H9 (cell line): ENCODE measurements at regions not wholly inside any gene's neighbourhood (a gene's known extent, or its start where the extent isn't known, plus 50 kb on each side); places are given as distances from the start of the nearest gene placed in this dataset.

Experiments used
- DNase-seq: peaks from one replicate; pipeline ENCODE4 v3.0.0-alpha.2; 2017
- H2AFZ ChIP-seq: one replicate; pipeline ENCODE4 v1.6.1; 2013; ENCODE audit warnings: mild to moderate bottlenecking, low read length, control low read depth, moderate library complexity
- H2AK5ac ChIP-seq: 2 replicates; pipeline ENCODE4 v1.6.1; 2013; ENCODE audit warnings: low read length, control low read depth, mixed read lengths; ENCODE audit not compliant: insufficient read length
- H2BK120ac ChIP-seq: one replicate; pipeline ENCODE4 v1.6.1; 2013; ENCODE audit warnings: low read depth, mild to moderate bottlenecking, low read length, control low read depth, inconsistent platforms; ENCODE audit not compliant: poor library complexity, severe bottlenecking
- H2BK12ac ChIP-seq: 2 replicates; pipeline ENCODE4 v1.6.1; 2013; ENCODE audit warnings: low read length, control low read depth, mixed read lengths, low read depth; ENCODE audit not compliant: insufficient read length
- H2BK15ac ChIP-seq: 2 replicates; pipeline ENCODE4 v1.6.1; 2013; ENCODE audit warnings: low read depth, low read length, control low read depth
- H2BK20ac ChIP-seq: one replicate; pipeline ENCODE4 v1.6.1; 2013; ENCODE audit warnings: low read depth, mild to moderate bottlenecking, low read length, control low read depth, inconsistent platforms; ENCODE audit not compliant: poor library complexity, severe bottlenecking
- H2BK5ac ChIP-seq: 2 replicates; pipeline ENCODE4 v1.6.1; 2013; ENCODE audit warnings: low read length, control low read depth, mixed read lengths; ENCODE audit not compliant: insufficient read length
- H3K14ac ChIP-seq: 2 replicates; pipeline ENCODE4 v1.6.1; 2013; ENCODE audit warnings: low read length, control low read depth; ENCODE audit not compliant: insufficient read depth
- H3K18ac ChIP-seq: 2 replicates; pipeline ENCODE4 v1.6.1; 2013; ENCODE audit warnings: low read depth, mild to moderate bottlenecking, mixed read lengths, low read length, control low read depth; ENCODE audit not compliant: insufficient read length
- H3K23ac ChIP-seq: 2 replicates; pipeline ENCODE4 v1.6.1; 2013; ENCODE audit warnings: low read length, control low read depth, mixed read lengths, low read depth; ENCODE audit not compliant: insufficient read length
- H3K23me2 ChIP-seq: 2 replicates; pipeline ENCODE4 v1.6.1; 2013; ENCODE audit warnings: low read depth, mild to moderate bottlenecking, mixed read lengths, low read length, control low read depth; ENCODE audit not compliant: insufficient read length, poor library complexity, severe bottlenecking
- H3K27ac ChIP-seq: 2 replicates; pipeline ENCODE4 v1.5.1; 2013; ENCODE audit warnings: low read length, control low read depth, mixed read lengths, low read depth; ENCODE audit not compliant: insufficient read length
- H3K27me3 ChIP-seq: 2 replicates; pipeline ENCODE4 v1.6.1; 2013; ENCODE audit warnings: low read length, control low read depth, inconsistent platforms; ENCODE audit not compliant: insufficient read depth
- H3K4ac ChIP-seq: 2 replicates; pipeline ENCODE4 v1.6.1; 2013; ENCODE audit warnings: low read depth, mild to moderate bottlenecking, control low read depth, inconsistent platforms, low read length, moderate library complexity
- H3K4me1 ChIP-seq: 2 replicates; pipeline ENCODE4 v1.6.1; 2013; ENCODE audit warnings: low read length, control low read depth, inconsistent platforms; ENCODE audit not compliant: insufficient read depth
- H3K4me2 ChIP-seq: 2 replicates; pipeline ENCODE4 v1.6.1; 2013; ENCODE audit warnings: low read length, control low read depth, mixed read lengths; ENCODE audit not compliant: insufficient read length, insufficient read depth
- H3K56ac ChIP-seq: 2 replicates; pipeline ENCODE4 v1.6.1; 2013; ENCODE audit warnings: low read depth, mild to moderate bottlenecking, mixed read lengths, low read length, control low read depth; ENCODE audit not compliant: insufficient read length
- H3K79me1 ChIP-seq: 2 replicates; pipeline ENCODE4 v1.6.1; 2013; ENCODE audit warnings: low read depth, mild to moderate bottlenecking, moderate library complexity, low read length, control low read depth, inconsistent platforms; ENCODE audit not compliant: insufficient read depth, poor library complexity, severe bottlenecking
- H3K79me2 ChIP-seq: 2 replicates; pipeline ENCODE4 v1.6.1; 2013; ENCODE audit warnings: low read length, control low read depth, inconsistent platforms; ENCODE audit not compliant: insufficient read depth
- H3K9ac ChIP-seq: 2 replicates; pipeline ENCODE4 v1.6.1; 2013; ENCODE audit warnings: low read length, control low read depth, mixed read lengths; ENCODE audit not compliant: insufficient read length; ENCODE audit errors: extremely low read depth
- H3K9me3 ChIP-seq: one replicate; pipeline ENCODE4 v1.6.1; 2013; ENCODE audit warnings: low read depth, low read length, inconsistent platforms; ENCODE audit not compliant: control insufficient read depth
- H3T11ph ChIP-seq: one replicate; pipeline ENCODE4 v1.6.1; 2013; ENCODE audit warnings: mild to moderate bottlenecking, low read length, control low read depth, inconsistent platforms
- H4K20me1 ChIP-seq: one replicate; pipeline ENCODE4 v1.6.1; 2013; ENCODE audit not compliant: control insufficient read depth, insufficient read length, insufficient read depth
- H4K5ac ChIP-seq: 2 replicates; pipeline ENCODE4 v1.6.1; 2013; ENCODE audit warnings: low read depth, mild to moderate bottlenecking, mixed read lengths, low read length, control low read depth; ENCODE audit not compliant: insufficient read length
- H4K8ac ChIP-seq: replicated peaks from 2 replicates; pipeline ENCODE4 v1.6.1; 2013; ENCODE audit warnings: low read length, control low read depth, mixed read lengths, low read depth; ENCODE audit not compliant: insufficient read length
- H4K91ac ChIP-seq: 2 replicates; pipeline ENCODE4 v1.6.1; 2013; ENCODE audit warnings: low read depth, mild to moderate bottlenecking, moderate library complexity, mixed read lengths, low read length, control low read depth; ENCODE audit not compliant: insufficient read length
- H3K27ac Mint-ChIP-seq, 3 experiments: 2 replicates in 2 of 3; 3 replicates in 1 of 3; pipeline ENCODE4 v1.8.0; 2020 to 2021; ENCODE audit warnings: mixed read lengths in 3 of 3, mild to moderate bottlenecking in 1 of 3, moderate library complexity in 1 of 3
- H3K27me3 Mint-ChIP-seq: 2 replicates; pipeline ENCODE4 v1.8.0; 2021; ENCODE audit warnings: low read depth, mild to moderate bottlenecking, moderate library complexity, mixed read lengths
- H3K36me3 Mint-ChIP-seq, 3 experiments: 2 replicates in 2 of 3; 3 replicates in 1 of 3; pipeline ENCODE4 v1.8.0; 2020 to 2021; ENCODE audit warnings: low read depth in 3 of 3, mixed read lengths in 3 of 3; ENCODE audit not compliant: insufficient read depth in 1 of 3
- H3K4me1 Mint-ChIP-seq, 2 experiments: 2 replicates each; pipeline ENCODE4 v1.8.0; 2020; ENCODE audit warnings: mixed read lengths in 2 of 2
- H3K4me3 Mint-ChIP-seq, 2 experiments: 2 replicates in 1 of 2; 3 replicates in 1 of 2; pipeline ENCODE4 v1.8.0; 2020 to 2021; ENCODE audit warnings: mild to moderate bottlenecking in 2 of 2, mixed read lengths in 2 of 2, moderate library complexity in 1 of 2
- H3K9me3 Mint-ChIP-seq, 2 experiments: 2 replicates in 1 of 2; 3 replicates in 1 of 2; pipeline ENCODE4 v1.8.0; 2020; ENCODE audit warnings: mild to moderate bottlenecking in 2 of 2, mixed read lengths in 2 of 2, moderate library complexity in 1 of 2
- WGBS: extraction: QIAGEN DNeasy Blood & Tissue Kit; methylation state at CpG from one replicate; pipeline ENCODE4 v1.1.7; 2013; ENCODE audit warnings: missing lambda C conversion rate, low lambda C conversion rate, mixed read lengths; ENCODE audit not compliant: insufficient read length; ENCODE audit errors: extremely low coverage; 5-methylcytosine and 5-hydroxymethylcytosine counted together
- TF ChIP-seq, protein P1 (sequence below): fragments of 200-600 bp; sonication (generic); conservative IDR thresholded peaks from 3 replicates; pipeline ENCODE4 v1.8.0; 2021; ENCODE audit warnings: antibody characterized with exemption, mild to moderate bottlenecking

DNA sequence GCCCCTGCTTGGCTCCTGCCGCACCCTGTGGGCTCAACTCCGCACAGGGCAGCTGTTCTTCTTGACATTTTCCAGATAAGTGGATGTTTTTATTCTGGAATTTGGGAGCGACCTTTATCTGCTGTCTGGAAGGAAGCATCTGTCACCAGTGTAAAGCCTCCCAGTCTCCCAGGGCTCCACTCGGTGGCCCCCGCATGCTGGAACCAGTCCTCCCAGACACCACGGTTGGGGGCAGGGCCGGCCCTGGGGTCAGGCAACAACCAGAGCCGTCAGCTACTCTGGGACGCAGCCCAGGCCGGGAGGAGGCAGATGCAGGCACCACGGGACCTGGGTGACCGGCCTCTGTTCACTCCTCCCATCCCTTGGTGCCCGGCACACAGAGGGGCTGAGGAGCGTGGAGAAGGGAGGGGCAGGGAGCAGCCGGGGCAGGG is 92.8 kb upstream of the ADAMTS2 start:
- Histone ChIP-seq H3K27ac (no peak overlapping the region), H3K18ac (no peak overlapping the region), H4K20me1 (no peaks in the 10 kb centered on the region), H3K4me1 (no peaks in the 10 kb centered on the region), H2BK20ac (no peak overlapping the region), H3K23ac (no peak overlapping the region), H3K56ac (no peak overlapping the region), H3K9me3 (no peaks in the 10 kb centered on the region), H3K9ac (no peak overlapping the region), H2BK5ac (no peak overlapping the region), H3K23me2 (no peaks in the 10 kb centered on the region), H2AFZ (no peak overlapping the region), H4K5ac (no peak overlapping the region), H3K79me1 (no peaks in the 10 kb centered on the region), H3K14ac (no peak overlapping the region), H3T11ph (no peak overlapping the region), H4K8ac (no peak overlapping the region), H2BK120ac (no peak overlapping the region), H3K4ac (no peak overlapping the region), H3K27me3 (no peaks in the 10 kb centered on the region), H3K79me2 (no peaks in the 10 kb centered on the region), H3K4me2 (no peak overlapping the region), H4K91ac (no peak overlapping the region), H2BK12ac (no peak overlapping the region), H2BK15ac (no peak overlapping the region), H2AK5ac (no peak overlapping the region)
- no peak overlapping the region for H3K4me3 Mint-ChIP-seq
- no peaks in the 10 kb centered on the region for H3K4me1 Mint-ChIP-seq
- WGBS: no CpG with 5 or more reads among the region's 15 CpGs
- peaks cover 1% of the 10 kb centered on the region; the same call in 1 of the 2 replicates for H3K27me3 Mint-ChIP-seq
- peaks cover 12 to 35% of the 10 kb centered on the region in 2 experiments for H3K9me3 Mint-ChIP-seq
- DNase-seq: no peak
- no peak overlapping the region; a peak in 1 of 7 replicates for H3K27ac Mint-ChIP-seq
- TF ChIP-seq, protein P1, sequence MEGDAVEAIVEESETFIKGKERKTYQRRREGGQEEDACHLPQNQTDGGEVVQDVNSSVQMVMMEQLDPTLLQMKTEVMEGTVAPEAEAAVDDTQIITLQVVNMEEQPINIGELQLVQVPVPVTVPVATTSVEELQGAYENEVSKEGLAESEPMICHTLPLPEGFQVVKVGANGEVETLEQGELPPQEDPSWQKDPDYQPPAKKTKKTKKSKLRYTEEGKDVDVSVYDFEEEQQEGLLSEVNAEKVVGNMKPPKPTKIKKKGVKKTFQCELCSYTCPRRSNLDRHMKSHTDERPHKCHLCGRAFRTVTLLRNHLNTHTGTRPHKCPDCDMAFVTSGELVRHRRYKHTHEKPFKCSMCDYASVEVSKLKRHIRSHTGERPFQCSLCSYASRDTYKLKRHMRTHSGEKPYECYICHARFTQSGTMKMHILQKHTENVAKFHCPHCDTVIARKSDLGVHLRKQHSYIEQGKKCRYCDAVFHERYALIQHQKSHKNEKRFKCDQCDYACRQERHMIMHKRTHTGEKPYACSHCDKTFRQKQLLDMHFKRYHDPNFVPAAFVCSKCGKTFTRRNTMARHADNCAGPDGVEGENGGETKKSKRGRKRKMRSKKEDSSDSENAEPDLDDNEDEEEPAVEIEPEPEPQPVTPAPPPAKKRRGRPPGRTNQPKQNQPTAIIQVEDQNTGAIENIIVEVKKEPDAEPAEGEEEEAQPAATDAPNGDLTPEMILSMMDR: no peak
- H3K36me3 Mint-ChIP-seq: peaks cover 0 to 4% (median 0%) of the 10 kb centered on the region in 3 experiments; a peak in 3 of 7 replicates
